ENCODE measurements at regions not wholly inside any gene's neighbourhood (a gene's known extent, or its start where the extent isn't known, plus 50 kb on each side); places are given as distances from the start of the nearest gene placed in this dataset.

DNA sequence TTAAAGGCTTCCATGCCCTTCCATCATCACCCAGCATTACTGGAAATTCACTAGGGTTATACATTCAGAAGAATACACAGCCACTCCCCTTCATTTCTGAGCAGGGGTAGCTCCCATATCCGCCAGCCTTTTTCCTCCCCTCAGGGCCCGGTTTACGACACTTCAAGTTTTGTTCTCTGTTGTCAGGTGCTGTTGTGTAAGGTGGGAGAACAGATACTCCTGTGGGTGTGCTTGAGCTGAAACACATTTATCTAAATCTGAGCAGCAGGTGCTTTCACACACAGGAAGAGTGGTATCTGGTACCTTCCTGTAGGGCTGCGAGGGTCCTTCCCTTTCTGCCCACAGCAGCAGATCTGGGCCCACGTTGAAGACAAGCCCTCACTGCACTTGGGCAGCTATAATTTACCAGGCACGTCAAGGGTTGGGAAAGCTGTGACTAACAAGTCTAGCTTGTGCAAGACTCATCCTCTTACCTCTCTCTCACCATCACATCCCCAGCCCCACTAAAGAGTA lies 215.8 kb upstream of the RREB1 start:
- TF ChIP-seq POLR2AphosphoS5 (IDR thresholded peaks at IDR 0.05; ENCODE audit: low read depth) (no peak), JUNB (IDR thresholded peaks at IDR 0.05; ENCODE audit: unreplicated experiment) (no peak), CREB1 (CRISPR knock-in tag; IDR thresholded peaks at IDR 0.05; ENCODE audit: low read depth) (no peak), ZNF114 (CRISPR knock-in tag; IDR thresholded peaks at IDR 0.05) (no peak), EZH2phosphoT487 (IDR thresholded peaks at IDR 0.05; ENCODE audit: unreplicated experiment) (no peak)
- TF ChIP-seq, protein P1, sequence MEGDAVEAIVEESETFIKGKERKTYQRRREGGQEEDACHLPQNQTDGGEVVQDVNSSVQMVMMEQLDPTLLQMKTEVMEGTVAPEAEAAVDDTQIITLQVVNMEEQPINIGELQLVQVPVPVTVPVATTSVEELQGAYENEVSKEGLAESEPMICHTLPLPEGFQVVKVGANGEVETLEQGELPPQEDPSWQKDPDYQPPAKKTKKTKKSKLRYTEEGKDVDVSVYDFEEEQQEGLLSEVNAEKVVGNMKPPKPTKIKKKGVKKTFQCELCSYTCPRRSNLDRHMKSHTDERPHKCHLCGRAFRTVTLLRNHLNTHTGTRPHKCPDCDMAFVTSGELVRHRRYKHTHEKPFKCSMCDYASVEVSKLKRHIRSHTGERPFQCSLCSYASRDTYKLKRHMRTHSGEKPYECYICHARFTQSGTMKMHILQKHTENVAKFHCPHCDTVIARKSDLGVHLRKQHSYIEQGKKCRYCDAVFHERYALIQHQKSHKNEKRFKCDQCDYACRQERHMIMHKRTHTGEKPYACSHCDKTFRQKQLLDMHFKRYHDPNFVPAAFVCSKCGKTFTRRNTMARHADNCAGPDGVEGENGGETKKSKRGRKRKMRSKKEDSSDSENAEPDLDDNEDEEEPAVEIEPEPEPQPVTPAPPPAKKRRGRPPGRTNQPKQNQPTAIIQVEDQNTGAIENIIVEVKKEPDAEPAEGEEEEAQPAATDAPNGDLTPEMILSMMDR (conservative IDR thresholded peaks at IDR 0.05; ENCODE audit: low read depth in 2 of 2): no peak
- TF ChIP-seq, protein P2, sequence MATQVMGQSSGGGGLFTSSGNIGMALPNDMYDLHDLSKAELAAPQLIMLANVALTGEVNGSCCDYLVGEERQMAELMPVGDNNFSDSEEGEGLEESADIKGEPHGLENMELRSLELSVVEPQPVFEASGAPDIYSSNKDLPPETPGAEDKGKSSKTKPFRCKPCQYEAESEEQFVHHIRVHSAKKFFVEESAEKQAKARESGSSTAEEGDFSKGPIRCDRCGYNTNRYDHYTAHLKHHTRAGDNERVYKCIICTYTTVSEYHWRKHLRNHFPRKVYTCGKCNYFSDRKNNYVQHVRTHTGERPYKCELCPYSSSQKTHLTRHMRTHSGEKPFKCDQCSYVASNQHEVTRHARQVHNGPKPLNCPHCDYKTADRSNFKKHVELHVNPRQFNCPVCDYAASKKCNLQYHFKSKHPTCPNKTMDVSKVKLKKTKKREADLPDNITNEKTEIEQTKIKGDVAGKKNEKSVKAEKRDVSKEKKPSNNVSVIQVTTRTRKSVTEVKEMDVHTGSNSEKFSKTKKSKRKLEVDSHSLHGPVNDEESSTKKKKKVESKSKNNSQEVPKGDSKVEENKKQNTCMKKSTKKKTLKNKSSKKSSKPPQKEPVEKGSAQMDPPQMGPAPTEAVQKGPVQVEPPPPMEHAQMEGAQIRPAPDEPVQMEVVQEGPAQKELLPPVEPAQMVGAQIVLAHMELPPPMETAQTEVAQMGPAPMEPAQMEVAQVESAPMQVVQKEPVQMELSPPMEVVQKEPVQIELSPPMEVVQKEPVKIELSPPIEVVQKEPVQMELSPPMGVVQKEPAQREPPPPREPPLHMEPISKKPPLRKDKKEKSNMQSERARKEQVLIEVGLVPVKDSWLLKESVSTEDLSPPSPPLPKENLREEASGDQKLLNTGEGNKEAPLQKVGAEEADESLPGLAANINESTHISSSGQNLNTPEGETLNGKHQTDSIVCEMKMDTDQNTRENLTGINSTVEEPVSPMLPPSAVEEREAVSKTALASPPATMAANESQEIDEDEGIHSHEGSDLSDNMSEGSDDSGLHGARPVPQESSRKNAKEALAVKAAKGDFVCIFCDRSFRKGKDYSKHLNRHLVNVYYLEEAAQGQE (IDR thresholded peaks at IDR 0.05; ENCODE audit: unreplicated experiment): no peak
